Osteocyte (in vitro differentiated cells): ENCODE measurements at regions not wholly inside any gene's neighbourhood (a gene's known extent, or its start where the extent isn't known, plus 50 kb on each side); places are given as distances from the start of the nearest gene placed in this dataset.

Experiments used
- DNase-seq: peaks from one replicate; pipeline ENCODE4 v3.0.0; 2021; ENCODE audit warnings: mixed read lengths; ENCODE audit not compliant: unreplicated experiment; ENCODE audit errors: extremely low spot score
- H3K27ac Mint-ChIP-seq: one replicate; pipeline ENCODE4 v1.8.0; 2021; ENCODE audit warnings: mild to moderate bottlenecking, mixed read lengths; ENCODE audit not compliant: unreplicated experiment
- H3K27me3 Mint-ChIP-seq: one replicate; pipeline ENCODE4 v1.8.0; 2021; ENCODE audit warnings: mixed read lengths; ENCODE audit not compliant: unreplicated experiment
- H3K36me3 Mint-ChIP-seq: one replicate; pipeline ENCODE4 v1.8.0; 2021; ENCODE audit warnings: mixed read lengths; ENCODE audit not compliant: unreplicated experiment
- H3K4me1 Mint-ChIP-seq: one replicate; pipeline ENCODE4 v1.8.0; 2021; ENCODE audit warnings: mixed read lengths; ENCODE audit not compliant: unreplicated experiment
- H3K4me3 Mint-ChIP-seq: one replicate; pipeline ENCODE4 v1.8.0; 2021; ENCODE audit warnings: mild to moderate bottlenecking, moderate library complexity, mixed read lengths; ENCODE audit not compliant: unreplicated experiment
- H3K9me3 Mint-ChIP-seq: one replicate; pipeline ENCODE4 v1.8.0; 2021; ENCODE audit warnings: mixed read lengths; ENCODE audit not compliant: unreplicated experiment
- TF ChIP-seq, protein P1 (sequence below): fragments of 200-600 bp; sonication (generic); IDR thresholded peaks from 2 replicates; pipeline ENCODE4 v1.5.0; 2021; ENCODE audit warnings: antibody characterized with exemption, mild to moderate bottlenecking, moderate library complexity

DNA sequence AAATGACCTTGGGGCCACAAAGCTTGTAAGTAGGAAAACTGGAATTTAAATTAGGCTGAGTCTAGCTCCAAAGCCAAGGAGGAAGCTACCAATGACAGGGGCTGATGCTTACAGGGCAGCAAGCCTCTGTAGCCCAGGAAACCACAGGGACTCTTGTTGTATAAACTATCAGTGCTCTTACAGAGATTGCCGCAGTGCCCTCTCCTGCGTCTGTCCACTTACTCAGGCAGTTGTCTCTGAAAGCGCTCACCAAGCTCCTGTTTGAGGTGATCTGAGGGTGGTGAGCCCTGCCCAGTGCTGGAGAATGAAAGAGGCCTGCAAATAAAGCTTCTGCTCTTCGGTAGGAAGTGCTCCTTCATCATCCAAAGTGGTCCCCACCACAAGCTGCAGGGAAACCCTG lies 498.8 kb downstream of the ARHGEF28 start:
- Mint-ChIP-seq H3K27ac (no peak overlapping the region), H3K4me3 (no peak overlapping the region), H3K36me3 (no peaks in the 10 kb centered on the region), H3K27me3 (peaks cover 3% of the 10 kb centered on the region), H3K9me3 (no peaks in the 10 kb centered on the region), H3K4me1 (peaks cover 5% of the 10 kb centered on the region)
- no peak for DNase-seq
- TF ChIP-seq, protein P1, sequence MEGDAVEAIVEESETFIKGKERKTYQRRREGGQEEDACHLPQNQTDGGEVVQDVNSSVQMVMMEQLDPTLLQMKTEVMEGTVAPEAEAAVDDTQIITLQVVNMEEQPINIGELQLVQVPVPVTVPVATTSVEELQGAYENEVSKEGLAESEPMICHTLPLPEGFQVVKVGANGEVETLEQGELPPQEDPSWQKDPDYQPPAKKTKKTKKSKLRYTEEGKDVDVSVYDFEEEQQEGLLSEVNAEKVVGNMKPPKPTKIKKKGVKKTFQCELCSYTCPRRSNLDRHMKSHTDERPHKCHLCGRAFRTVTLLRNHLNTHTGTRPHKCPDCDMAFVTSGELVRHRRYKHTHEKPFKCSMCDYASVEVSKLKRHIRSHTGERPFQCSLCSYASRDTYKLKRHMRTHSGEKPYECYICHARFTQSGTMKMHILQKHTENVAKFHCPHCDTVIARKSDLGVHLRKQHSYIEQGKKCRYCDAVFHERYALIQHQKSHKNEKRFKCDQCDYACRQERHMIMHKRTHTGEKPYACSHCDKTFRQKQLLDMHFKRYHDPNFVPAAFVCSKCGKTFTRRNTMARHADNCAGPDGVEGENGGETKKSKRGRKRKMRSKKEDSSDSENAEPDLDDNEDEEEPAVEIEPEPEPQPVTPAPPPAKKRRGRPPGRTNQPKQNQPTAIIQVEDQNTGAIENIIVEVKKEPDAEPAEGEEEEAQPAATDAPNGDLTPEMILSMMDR: no peak

- no peaks in the 10 kb centered on the region for H3K9me3 Mint-ChIP-seq
- H3K4me1 Mint-ChIP-seq: peaks cover 5% of the 10 kb centered on the region
- DNase-seq: no peak
- H3K27me3 Mint-ChIP-seq: peaks cover 3% of the 10 kb centered on the region
- no peak overlapping the region for H3K27ac Mint-ChIP-seq
- no peak overlapping the region for H3K4me3 Mint-ChIP-seq
- TF ChIP-seq, protein P1: no peak
- H3K36me3 Mint-ChIP-seq: no peaks in the 10 kb centered on the region
These were observed 497.9 kb downstream of the ARHGEF28 start for GRCh38 chr5:74123929-74124328.

DNA sequence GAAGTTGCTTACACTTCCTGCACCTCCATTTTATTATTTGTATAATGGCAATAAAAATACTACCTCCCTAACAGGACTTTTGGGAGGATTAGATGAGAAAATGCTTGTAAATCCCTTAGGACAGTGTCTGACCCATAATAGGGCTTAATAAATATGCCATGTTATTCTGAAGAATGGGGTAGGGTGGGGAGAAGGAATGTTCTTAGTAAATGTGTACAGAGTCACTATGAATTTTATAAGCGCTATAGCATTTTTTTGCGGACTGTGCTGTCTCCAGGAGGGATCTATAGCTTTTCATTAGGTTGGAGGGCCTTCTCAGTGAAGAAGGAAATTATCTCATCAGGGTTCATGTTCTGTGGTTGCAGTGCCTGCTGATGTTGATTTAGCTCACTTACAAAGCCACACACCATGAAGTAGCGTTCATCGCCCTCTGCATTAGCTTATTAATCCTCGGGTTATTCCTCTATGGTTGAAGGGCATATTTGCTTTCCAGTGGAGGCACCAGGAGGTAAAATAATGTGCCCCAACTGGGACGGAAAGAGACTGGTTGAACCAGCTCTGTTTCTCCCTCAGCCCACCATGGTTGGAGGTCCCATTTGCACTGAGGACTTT lies 497.1 kb downstream of the ARHGEF28 start:
- no peak for DNase-seq
- H3K4me3 Mint-ChIP-seq: no peak overlapping the region

DNA sequence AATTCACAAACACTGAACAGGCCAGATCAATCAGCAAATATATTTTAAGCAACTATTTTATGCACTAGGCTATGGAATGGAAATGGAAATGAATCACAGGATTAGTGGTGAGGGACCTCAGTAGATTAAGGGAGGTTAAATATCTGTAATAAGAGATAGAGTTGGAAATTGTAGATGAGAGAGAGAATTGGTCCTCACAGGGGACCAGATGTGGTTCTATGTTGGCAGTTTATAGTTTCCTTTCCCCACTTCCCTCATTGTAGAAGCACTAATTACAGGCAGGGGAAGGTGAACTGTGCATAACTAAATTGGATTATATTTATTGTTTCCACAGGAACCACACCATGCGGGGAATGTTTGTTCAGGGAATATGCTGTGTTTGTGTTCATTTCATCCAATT lies 496.2 kb downstream of the ARHGEF28 start:
- Mint-ChIP-seq H3K36me3 (no peaks in the 10 kb centered on the region), H3K9me3 (no peaks in the 10 kb centered on the region), H3K4me1 (peaks cover 5% of the 10 kb centered on the region), H3K4me3 (no peak overlapping the region), H3K27me3 (no peaks in the 10 kb centered on the region), H3K27ac (no peak overlapping the region)
- TF ChIP-seq, protein P1: no peak
- no peak for DNase-seq

More for the DNA sequence above, 497.1 kb downstream of the ARHGEF28 start:
- Mint-ChIP-seq H3K9me3 (no peaks in the 10 kb centered on the region), H3K36me3 (no peaks in the 10 kb centered on the region), H3K4me1 (peaks cover 5% of the 10 kb centered on the region), H3K27ac (no peak overlapping the region), H3K27me3 (peaks cover 3% of the 10 kb centered on the region)
- TF ChIP-seq, protein P1: no peak

GRCh38 chr5:74120585-74120984 lies 494.6 kb downstream of the ARHGEF28 start:
- no peak overlapping the region for H3K27ac Mint-ChIP-seq
- DNase-seq: no peak
- H3K9me3 Mint-ChIP-seq: no peaks in the 10 kb centered on the region
- no peak overlapping the region for H3K4me3 Mint-ChIP-seq
- peaks cover 5% of the 10 kb centered on the region for H3K4me1 Mint-ChIP-seq
- no peaks in the 10 kb centered on the region for H3K27me3 Mint-ChIP-seq
- no peaks in the 10 kb centered on the region for H3K36me3 Mint-ChIP-seq
- TF ChIP-seq, protein P1: no peak
